SIG-M5 treated with dmso at 0.1 percent for 504 hours (cell line): ENCODE measurements at regions not wholly inside any gene's neighbourhood (a gene's known extent, or its start where the extent isn't known, plus 50 kb on each side); places are given as distances from the start of the nearest gene placed in this dataset.

Source experiments
- DNase-seq: peaks from one replicate; lab custom pipeline; 2025; ENCODE audit not compliant: unreplicated experiment; lab: John Stamatoyannopoulos, UW

DNA sequence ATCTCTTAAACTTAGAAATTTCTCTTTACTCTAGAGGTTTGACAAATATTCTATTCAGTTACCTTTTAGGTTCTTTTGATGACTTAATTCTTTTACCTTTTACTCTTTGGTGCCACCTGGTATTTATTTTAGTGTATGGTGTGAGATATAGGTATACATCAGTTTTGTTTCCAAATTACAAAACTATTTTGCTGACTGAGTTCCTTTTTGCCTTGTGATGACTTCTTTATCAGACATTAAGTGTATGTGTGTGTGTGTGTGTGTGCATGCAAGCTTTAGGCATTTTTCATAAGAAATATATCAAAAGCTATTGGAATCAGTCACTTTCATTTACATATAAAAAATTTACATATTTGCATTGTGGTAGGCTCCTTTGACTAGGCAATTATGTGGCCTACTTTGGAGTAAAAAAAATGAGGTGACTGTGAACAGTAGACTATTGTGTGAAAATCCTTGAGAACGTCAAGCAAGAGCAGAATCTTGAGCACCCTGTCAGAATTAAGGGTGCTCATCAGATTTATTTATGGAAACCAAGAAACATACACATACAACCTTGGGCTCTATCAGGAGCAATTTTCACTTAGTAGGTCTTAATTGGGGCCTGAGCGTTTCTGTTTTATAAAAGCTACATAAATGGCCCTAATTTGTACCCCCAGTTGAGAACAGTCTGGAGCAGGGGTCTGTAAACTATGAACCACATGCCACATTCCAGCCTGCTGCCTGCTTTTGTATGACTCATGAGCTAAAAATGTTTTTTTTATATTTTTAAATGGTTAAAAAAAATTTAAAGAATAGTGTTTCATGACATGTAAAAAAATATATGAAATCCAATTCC, 415.9 kb downstream of the SLC4A3 start:
- no peak for DNase-seq

DNA sequence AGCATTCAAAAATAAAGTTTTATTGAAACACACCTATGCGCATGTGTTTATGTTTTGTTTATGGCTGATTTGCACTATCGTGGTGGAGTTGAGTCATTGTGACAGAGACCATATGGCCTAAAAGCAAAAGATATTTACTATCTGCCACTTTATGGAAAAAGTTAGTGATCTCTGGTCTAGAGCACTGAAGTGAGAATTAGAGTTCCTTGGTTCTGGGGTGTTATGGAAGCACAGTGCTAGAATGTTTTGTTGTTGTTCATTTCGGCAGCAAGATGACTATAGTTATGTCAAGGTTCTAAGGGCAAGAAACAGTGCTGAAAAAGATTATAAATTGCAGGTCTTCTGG, 416.5 kb downstream of the SLC4A3 start:
- no peak for DNase-seq

GRCh38 chr2:220044383-220044782, 417.0 kb downstream of the SLC4A3 start:
- DNase-seq = no peak

GRCh38 chr2:220046507-220046906, 419.1 kb downstream of the SLC4A3 start:
- DNase-seq = no peak

GRCh38 chr2:220051716-220052115, 424.3 kb downstream of the SLC4A3 start:
- no peak for DNase-seq

DNA sequence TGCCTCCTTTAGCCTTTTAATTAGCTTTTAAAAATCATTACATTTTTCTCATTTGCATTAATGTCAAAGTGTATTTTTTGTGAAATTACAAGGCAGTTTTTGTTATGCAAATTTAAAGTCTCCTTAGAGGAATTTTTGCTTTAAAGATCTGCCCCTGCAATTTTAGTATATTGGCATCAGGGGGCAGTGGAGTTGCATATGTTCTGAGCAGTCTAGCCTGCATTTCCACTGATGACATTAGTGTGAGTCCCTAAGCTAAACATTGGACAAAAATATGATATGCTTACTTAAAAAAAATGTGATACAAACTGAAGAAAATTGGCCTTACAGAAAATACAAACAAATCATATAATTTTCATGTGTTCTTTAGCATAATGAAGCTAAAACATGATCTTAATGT, 426.5 kb downstream of the SLC4A3 start:
- DNase-seq = peak; percentile 8

DNA sequence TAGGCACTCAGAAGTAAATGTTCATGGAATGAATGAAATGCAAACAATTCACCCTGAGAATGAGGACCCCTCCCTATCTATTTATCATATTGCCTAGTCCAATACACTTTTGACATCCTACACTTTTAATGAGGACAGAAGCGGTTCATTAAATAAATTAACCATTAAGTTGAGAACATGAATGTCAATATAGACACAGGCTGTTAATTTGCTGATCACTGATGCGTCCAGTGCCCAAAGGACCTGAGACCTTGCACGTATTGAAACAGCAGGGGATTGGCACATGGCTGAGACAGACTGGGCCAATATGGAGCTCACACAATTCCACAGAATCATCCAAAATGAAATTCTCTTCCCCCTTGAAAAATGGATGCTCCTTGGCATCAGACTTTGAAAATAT, 430.0 kb downstream of the SLC4A3 start:
- no peak for DNase-seq

- no peak for DNase-seq
These were observed 430.5 kb downstream of the SLC4A3 start for GRCh38 chr2:220057916-220058315.

DNA sequence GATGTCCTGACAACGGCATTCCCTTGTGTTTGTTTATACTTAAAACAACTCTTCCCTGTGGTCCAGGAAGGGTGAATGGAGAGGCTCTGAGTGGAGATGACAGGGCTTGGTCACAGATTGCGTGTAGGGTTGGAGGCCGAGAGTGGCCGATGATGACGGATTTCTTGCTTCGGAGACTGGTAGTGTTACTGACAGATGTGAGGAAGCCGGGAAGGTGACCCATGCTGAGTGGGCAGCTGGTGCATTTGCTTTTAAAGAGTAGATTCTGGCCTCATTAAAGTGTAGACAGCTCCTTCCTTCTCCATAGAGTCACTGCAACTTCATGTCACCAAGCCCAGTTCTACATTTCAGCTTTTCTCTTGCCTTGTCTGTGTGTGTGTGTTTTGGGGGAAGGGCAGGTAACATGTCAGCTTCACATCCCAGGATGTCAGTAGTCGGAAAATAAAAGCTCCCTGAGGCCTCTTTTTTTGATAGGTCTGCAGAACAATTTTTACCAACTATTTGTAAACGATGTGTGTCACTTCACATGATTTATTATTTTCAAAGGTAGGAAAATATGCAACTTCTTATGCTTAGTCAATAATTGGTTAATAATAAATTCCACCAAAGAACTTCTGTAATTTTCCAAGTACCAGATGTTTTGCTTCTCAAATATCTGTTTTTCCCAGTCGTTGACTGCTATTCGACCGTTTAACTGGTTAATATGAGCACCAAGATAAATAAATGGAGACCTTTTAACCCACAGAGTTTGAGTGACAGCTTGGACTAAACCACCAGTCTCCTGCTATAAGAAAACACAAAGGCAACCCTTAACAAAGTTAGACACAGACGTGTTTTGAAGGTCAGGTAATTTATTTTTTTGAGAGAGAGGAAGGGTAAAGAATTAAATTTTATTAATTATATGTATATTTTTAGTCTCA, 436.9 kb downstream of the SLC4A3 start:
- DNase-seq = no peak

DNA sequence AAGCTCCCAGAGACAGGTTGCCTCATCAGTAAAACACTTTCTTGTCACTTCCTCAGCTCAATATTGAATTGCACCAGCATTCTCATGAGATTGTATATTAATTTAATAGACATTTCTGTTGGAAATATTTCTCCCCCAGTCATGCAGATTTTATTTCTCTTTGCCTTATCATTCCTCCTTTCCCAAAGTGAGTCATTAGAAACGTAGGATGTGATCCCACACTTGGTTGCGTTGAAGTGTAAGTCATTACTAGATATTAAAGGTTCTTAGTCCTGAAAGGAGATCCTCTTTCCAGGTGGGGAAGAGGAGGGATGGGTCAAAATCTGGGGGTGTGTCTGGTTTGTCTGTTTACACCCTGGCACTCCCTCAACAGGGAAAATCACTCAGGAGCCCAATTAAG, 438.2 kb downstream of the SLC4A3 start:
- DNase-seq = no peak

DNA sequence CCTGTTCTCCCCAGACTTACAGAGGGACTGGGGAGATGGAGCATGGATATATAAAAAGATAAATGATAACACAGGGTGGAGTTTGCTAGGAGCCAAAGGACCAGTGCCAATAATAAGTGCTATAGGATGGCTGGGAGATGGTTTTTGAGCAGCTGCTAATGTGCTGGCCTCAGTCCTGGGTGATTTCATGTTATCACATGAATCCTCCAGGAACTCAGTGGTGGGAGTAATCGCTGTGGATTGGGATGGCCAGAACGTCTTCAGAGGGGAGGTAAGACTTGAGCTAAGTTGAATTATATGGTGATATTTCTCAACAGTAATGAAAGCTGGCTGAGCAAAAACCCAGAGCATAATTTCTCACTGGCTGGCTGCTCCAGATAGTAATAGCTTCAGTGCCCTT, 441.4 kb downstream of the SLC4A3 start:
- no peak for DNase-seq

- no peak for DNase-seq
These were observed 442.9 kb downstream of the SLC4A3 start for GRCh38 chr2:220070349-220070748.

DNA sequence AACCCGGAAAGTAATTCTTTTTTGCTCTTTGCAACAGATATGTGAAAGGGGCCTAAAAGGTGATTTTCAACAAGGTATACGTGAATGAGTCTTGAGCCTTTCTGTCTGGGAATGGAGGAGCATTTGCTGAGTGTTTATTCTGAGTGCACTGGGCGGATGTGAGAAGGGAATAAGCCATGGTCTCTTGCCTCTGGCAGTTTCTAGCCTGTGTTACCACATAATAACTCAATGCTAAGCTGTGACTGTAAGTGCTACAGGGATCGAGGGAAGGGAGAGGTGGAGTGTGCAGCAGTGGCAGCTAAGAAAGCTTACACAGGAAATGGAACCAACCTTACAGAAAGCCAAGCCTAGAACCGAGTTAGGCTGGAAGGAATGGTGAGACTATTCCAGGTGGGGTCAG, 444.3 kb downstream of the SLC4A3 start:
- DNase-seq = no peak

- DNase-seq = no peak
These were observed 445.3 kb downstream of the SLC4A3 start for GRCh38 chr2:220072669-220073220.

GRCh38 chr2:220075835-220076234, 448.4 kb downstream of the SLC4A3 start:
- DNase-seq = no peak

- DNase-seq = no peak
These were observed 449.3 kb downstream of the SLC4A3 start for GRCh38 chr2:220076734-220077133.

DNA sequence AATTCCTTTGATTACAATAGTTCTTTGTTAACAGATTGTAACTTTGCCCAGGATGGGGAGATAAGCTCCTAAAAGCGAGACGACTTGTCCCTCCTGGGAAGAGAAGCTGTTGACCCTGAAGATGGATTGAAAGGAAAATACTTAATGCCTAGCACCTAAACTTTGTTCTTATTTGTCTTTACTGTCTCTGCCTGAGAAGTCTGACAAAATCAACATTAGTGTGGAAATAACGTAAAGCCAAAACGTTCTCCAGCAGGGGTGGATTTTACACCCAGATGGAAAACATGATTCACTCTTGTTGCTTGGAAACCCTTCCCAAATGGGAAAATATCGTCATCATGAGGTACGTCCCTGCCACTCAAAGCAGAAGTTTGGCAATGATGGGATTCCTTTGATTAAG, 450.1 kb downstream of the SLC4A3 start:
- no peak for DNase-seq

- DNase-seq = no peak
These were observed 451.0 kb downstream of the SLC4A3 start for GRCh38 chr2:220078439-220078838.

DNA sequence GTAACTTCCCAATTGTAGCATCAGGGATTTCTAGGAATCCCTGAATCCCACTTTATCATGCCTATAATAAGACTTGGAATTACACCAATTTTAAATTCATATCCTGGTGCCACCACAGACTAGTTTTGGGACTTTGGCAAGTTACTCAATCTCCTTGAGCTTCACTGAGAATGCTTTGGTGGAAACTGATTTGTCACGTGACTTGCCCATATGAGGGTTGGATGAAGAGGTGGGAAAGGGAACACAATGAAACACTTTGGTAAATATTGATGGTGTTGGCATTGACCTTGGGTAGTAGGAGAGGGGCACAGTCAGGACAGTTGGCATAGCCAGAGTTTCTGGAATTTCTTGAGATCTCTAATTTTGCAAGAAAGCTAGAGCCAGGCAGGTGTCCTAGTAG, 452.2 kb downstream of the SLC4A3 start:
- no peak for DNase-seq

GRCh38 chr2:220081171-220081570, 453.7 kb downstream of the SLC4A3 start:
- DNase-seq = no peak

- DNase-seq = no peak
These were observed 462.6 kb downstream of the SLC4A3 start for GRCh38 chr2:220090050-220090449.

- no peak for DNase-seq
These were observed 469.0 kb downstream of the SLC4A3 start for GRCh38 chr2:220096406-220096805.
